ENCODE measurements at regions not wholly inside any gene's neighbourhood (a gene's known extent, or its start where the extent isn't known, plus 50 kb on each side); places are given as distances from the start of the nearest gene placed in this dataset.

- no peak overlapping the region for H3K4me3 ChIP-seq (ENCODE audit: low read depth, low read length)
- H3K27ac ChIP-seq (ENCODE audit: extremely low read depth, low read depth, low read length) = no peak overlapping the region
- H3K36me3 ChIP-seq (ENCODE audit: control insufficient read depth in 2 of 2, insufficient read depth in 1 of 2, low read length in 2 of 2) = no peaks in the 10 kb centered on the region
- no peaks in the 10 kb centered on the region for H3K4me1 ChIP-seq (ENCODE audit: control insufficient read depth, insufficient read depth, low read length)
- POLR2A ChIA-PET = no interaction called here
- TF ChIP-seq SP3 (tag by site-specific recombination; IDR thresholded peaks at IDR 0.05) (no peak), ZIC2 (tag by site-specific recombination; IDR thresholded peaks at IDR 0.05) (no peak), YY1 (tag by site-specific recombination; IDR thresholded peaks at IDR 0.05) (no peak)
- no peaks in the 10 kb centered on the region for H3K9me3 ChIP-seq (ENCODE audit: control insufficient read depth, insufficient read depth, low read depth, low read length)
- CTCF ChIA-PET = interaction anchor here (0.7 to 0.9 kb wide), 2 partner anchors 9 to 58 kb away, joined by 4 to 5 read pairs; no protein-coding TSS in a partner anchor
Measured at GRCh38 chr22:48841881-48842582, 985.6 kb downstream of the BRD1 start.

GRCh38 chr22:48840112-48840949, 987.3 kb downstream of the BRD1 start:
- Histone ChIP-seq H3K9me3 (ENCODE audit: control insufficient read depth, insufficient read depth, low read depth, low read length) (no peaks in the 10 kb centered on the region), H3K36me3 (ENCODE audit: control insufficient read depth in 2 of 2, insufficient read depth in 1 of 2, low read length in 2 of 2) (no peaks in the 10 kb centered on the region), H3K4me1 (ENCODE audit: control insufficient read depth, insufficient read depth, low read length) (no peaks in the 10 kb centered on the region), H3K4me3 (ENCODE audit: low read depth, low read length) (no peak overlapping the region), H3K27ac (ENCODE audit: extremely low read depth, low read depth, low read length) (no peak overlapping the region)
- ChIA-PET CTCF (no interaction called here), POLR2A (no interaction called here)
- TF ChIP-seq ZNF596 (tag by site-specific recombination; IDR thresholded peaks at IDR 0.05) (no peak), EGR2 (tag by site-specific recombination; IDR thresholded peaks at IDR 0.05; ENCODE audit: low read depth) (no peak), ZNF426 (tag by site-specific recombination; IDR thresholded peaks at IDR 0.05) (no peak), ZNF19 (tag by site-specific recombination; IDR thresholded peaks at IDR 0.05; ENCODE audit: low read depth) (no peak), PRDM6 (tag by site-specific recombination; IDR thresholded peaks at IDR 0.05) (no peak), REPIN1 (tag by site-specific recombination; IDR thresholded peaks at IDR 0.05; ENCODE audit: low read depth) (no peak), GFI1B (tag by site-specific recombination; IDR thresholded peaks at IDR 0.05) (no peak), TSHZ1 (tag by site-specific recombination; IDR thresholded peaks at IDR 0.05; ENCODE audit: borderline replicate concordance) (no peak), ZNF768 (tag by site-specific recombination; IDR thresholded peaks at IDR 0.05) (no peak), ZSCAN16 (tag by site-specific recombination; IDR thresholded peaks at IDR 0.05) (no peak), SETDB1 (IDR thresholded peaks at IDR 0.05; ENCODE audit: insufficient read length, low read length) (no peak), ZNF350 (tag by site-specific recombination; IDR thresholded peaks at IDR 0.05) (no peak), ZNF26 (tag by site-specific recombination; IDR thresholded peaks at IDR 0.05) (no peak), KLF1 (tag by site-specific recombination; IDR thresholded peaks at IDR 0.05) (no peak), ZNF121 (tag by site-specific recombination; IDR thresholded peaks at IDR 0.05) (no peak), ZNF776 (tag by site-specific recombination; IDR thresholded peaks at IDR 0.05; ENCODE audit: borderline replicate concordance) (no peak), ZBTB26 (tag by site-specific recombination; optimal IDR thresholded peaks at IDR 0.05) (no peak), PRDM4 (tag by site-specific recombination; IDR thresholded peaks at IDR 0.05) (no peak), ZNF660 (tag by site-specific recombination; IDR thresholded peaks at IDR 0.05) (no peak)
